ENCODE measurements at regions not wholly inside any gene's neighbourhood (a gene's known extent, or its start where the extent isn't known, plus 50 kb on each side); places are given as distances from the start of the nearest gene placed in this dataset.
"Not testable (repeated sequence)": the region's sequence is repeated elsewhere in the genome, so short reads cannot be mapped to it uniquely, and the experiment has no call there.

- intact Hi-C loops (cut with micrococcal nuclease), result no loop called here
- CTCF ChIA-PET, result interaction anchor here (0.7 kb wide), 1 partner anchor 349 kb away, joined by 4 read pairs; no protein-coding TSS in a partner anchor
- DNase-seq, result no peak
- no peak overlapping the region for H3K27ac Mint-ChIP-seq
- no peaks in the 10 kb centered on the region for H3K4me1 Mint-ChIP-seq (ENCODE audit: low read depth)
- peaks cover 1% of the 10 kb centered on the region for H3K36me3 Mint-ChIP-seq (ENCODE audit: low read depth)
- H3K27me3 Mint-ChIP-seq (ENCODE audit: low read depth), result no peaks in the 10 kb centered on the region
- no peak overlapping the region for H3K4me3 Mint-ChIP-seq
- H3K9me3 Mint-ChIP-seq, result peaks cover 10% of the 10 kb centered on the region
These were observed 67.5 kb downstream of the EIF1AY start for GRCh38 chrY:20643055-20643454.

- Mint-ChIP-seq H3K36me3 (ENCODE audit: low read depth) (no peaks in the 10 kb centered on the region), H3K27me3 (ENCODE audit: low read depth) (no peaks in the 10 kb centered on the region), H3K4me3 (no peak overlapping the region), H3K9me3 (no peaks in the 10 kb centered on the region), H3K4me1 (ENCODE audit: low read depth) (no peaks in the 10 kb centered on the region), H3K27ac (no peak overlapping the region)
- intact Hi-C loops (cut with micrococcal nuclease), result loop anchor here (5.0 kb wide), 1 partner anchor 91 kb away; no protein-coding TSS in a partner anchor
- no peak for DNase-seq
- CTCF ChIA-PET, result interaction anchor here (0.6 kb wide), 1 partner anchor 1109 kb away, joined by 3 read pairs; no protein-coding TSS in a partner anchor
These were observed 72.7 kb downstream of the EIF1AY start for GRCh38 chrY:20648265-20648664.

- H3K27ac Mint-ChIP-seq; H3K9me3 Mint-ChIP-seq; CTCF ChIA-PET; H3K4me3 Mint-ChIP-seq; H3K36me3 Mint-ChIP-seq (ENCODE audit: low read depth); DNase-seq; H3K4me1 Mint-ChIP-seq (ENCODE audit: low read depth); H3K27me3 Mint-ChIP-seq (ENCODE audit: low read depth): not testable (repeated sequence)
- intact Hi-C loops (cut with micrococcal nuclease), result loop anchor here (5.0 kb wide), 1 partner anchor 92 kb away; no protein-coding TSS in a partner anchor
These were observed 73.3 kb downstream of the EIF1AY start for GRCh38 chrY:20648891-20649290.

- Mint-ChIP-seq H3K4me1 (ENCODE audit: low read depth) (no peaks in the 10 kb centered on the region), H3K4me3 (no peak overlapping the region), H3K27me3 (ENCODE audit: low read depth) (no peaks in the 10 kb centered on the region), H3K36me3 (ENCODE audit: low read depth) (no peaks in the 10 kb centered on the region), H3K27ac (no peak overlapping the region), H3K9me3 (no peaks in the 10 kb centered on the region)
- DNase-seq, result no peak
- intact Hi-C loops (cut with micrococcal nuclease), result no loop called here
- CTCF ChIA-PET, result no interaction called here
These were observed 75.9 kb downstream of the EIF1AY start for GRCh38 chrY:20651481-20651880.

GRCh38 chrY:20659450-20659849, 83.9 kb downstream of the EIF1AY start:
- DNase-seq, result no peak
- Mint-ChIP-seq H3K4me1 (ENCODE audit: low read depth) (no peaks in the 10 kb centered on the region), H3K27ac (no peak overlapping the region), H3K27me3 (ENCODE audit: low read depth) (no peaks in the 10 kb centered on the region), H3K36me3 (ENCODE audit: low read depth) (no peaks in the 10 kb centered on the region), H3K4me3 (no peak overlapping the region), H3K9me3 (no peaks in the 10 kb centered on the region)
- intact Hi-C loops (cut with micrococcal nuclease), result no loop called here
- CTCF ChIA-PET, result no interaction called here

- Mint-ChIP-seq H3K27me3 (ENCODE audit: low read depth) (no peaks in the 10 kb centered on the region), H3K9me3 (no peaks in the 10 kb centered on the region), H3K4me1 (ENCODE audit: low read depth) (no peaks in the 10 kb centered on the region), H3K36me3 (ENCODE audit: low read depth) (no peaks in the 10 kb centered on the region), H3K27ac (no peak overlapping the region), H3K4me3 (no peak overlapping the region)
- CTCF ChIA-PET, result no interaction called here
- intact Hi-C loops (cut with micrococcal nuclease), result no loop called here
- no peak for DNase-seq
These were observed 86.6 kb downstream of the EIF1AY start for GRCh38 chrY:20662204-20662603.

GRCh38 chrY:20664196-20664595, 88.6 kb downstream of the EIF1AY start:
- Mint-ChIP-seq H3K27me3 (ENCODE audit: low read depth) (no peaks in the 10 kb centered on the region), H3K27ac (no peak overlapping the region), H3K4me1 (ENCODE audit: low read depth) (no peaks in the 10 kb centered on the region), H3K9me3 (no peaks in the 10 kb centered on the region), H3K4me3 (no peak overlapping the region), H3K36me3 (ENCODE audit: low read depth) (no peaks in the 10 kb centered on the region)
- CTCF ChIA-PET, result no interaction called here
- intact Hi-C loops (cut with micrococcal nuclease), result no loop called here
- DNase-seq, result no peak

- DNase-seq; CTCF ChIA-PET; H3K36me3 Mint-ChIP-seq (ENCODE audit: low read depth); H3K9me3 Mint-ChIP-seq; H3K27ac Mint-ChIP-seq; H3K4me1 Mint-ChIP-seq (ENCODE audit: low read depth); H3K4me3 Mint-ChIP-seq; H3K27me3 Mint-ChIP-seq (ENCODE audit: low read depth); intact Hi-C loops (cut with micrococcal nuclease): not testable (repeated sequence)
These were observed 89.8 kb downstream of the EIF1AY start for GRCh38 chrY:20665357-20665756.

- H3K4me3 Mint-ChIP-seq, result no peak overlapping the region
- no peak overlapping the region for H3K27ac Mint-ChIP-seq
- peaks cover 6% of the 10 kb centered on the region for H3K4me1 Mint-ChIP-seq (ENCODE audit: low read depth)
- DNase-seq, result no peak
- CTCF ChIA-PET, result no interaction called here
- intact Hi-C loops (cut with micrococcal nuclease), result no loop called here
- peaks cover 8% of the 10 kb centered on the region for H3K9me3 Mint-ChIP-seq
- H3K36me3 Mint-ChIP-seq (ENCODE audit: low read depth), result peaks cover 2% of the 10 kb centered on the region
- no peaks in the 10 kb centered on the region for H3K27me3 Mint-ChIP-seq (ENCODE audit: low read depth)
These were observed 74.0 kb upstream of the RPS4Y2 start for GRCh38 chrY:20681935-20682334.

GRCh38 chrY:20683371-20683770, 72.5 kb upstream of the RPS4Y2 start:
- no peak overlapping the region for H3K27ac Mint-ChIP-seq
- peaks cover 2% of the 10 kb centered on the region for H3K36me3 Mint-ChIP-seq (ENCODE audit: low read depth)
- H3K27me3 Mint-ChIP-seq (ENCODE audit: low read depth), result no peaks in the 10 kb centered on the region
- peaks cover 7% of the 10 kb centered on the region for H3K9me3 Mint-ChIP-seq
- intact Hi-C loops (cut with micrococcal nuclease), result no loop called here
- H3K4me3 Mint-ChIP-seq, result no peak overlapping the region
- DNase-seq, result no peak
- CTCF ChIA-PET, result interaction anchor here (0.6 kb wide), 1 partner anchor 189 kb away, joined by 3 read pairs; no protein-coding TSS in a partner anchor
- peaks cover 6% of the 10 kb centered on the region for H3K4me1 Mint-ChIP-seq (ENCODE audit: low read depth)

GRCh38 chrY:20686674-20687073, 69.2 kb upstream of the RPS4Y2 start:
- intact Hi-C loops (cut with micrococcal nuclease), result no loop called here
- peaks cover 6% of the 10 kb centered on the region for H3K4me1 Mint-ChIP-seq (ENCODE audit: low read depth)
- CTCF ChIA-PET, result no interaction called here
- H3K27me3 Mint-ChIP-seq (ENCODE audit: low read depth), result no peaks in the 10 kb centered on the region
- no peaks in the 10 kb centered on the region for H3K36me3 Mint-ChIP-seq (ENCODE audit: low read depth)
- H3K27ac Mint-ChIP-seq, result no peak overlapping the region
- H3K9me3 Mint-ChIP-seq, result no peaks in the 10 kb centered on the region
- H3K4me3 Mint-ChIP-seq, result no peak overlapping the region
- DNase-seq, result no peak
